HUES6 (cell line): ENCODE measurements at regions not wholly inside any gene's neighbourhood (a gene's known extent, or its start where the extent isn't known, plus 50 kb on each side); places are given as distances from the start of the nearest gene placed in this dataset.
"Not testable (repeated sequence)": the region's sequence is repeated elsewhere in the genome, so short reads cannot be mapped to it uniquely, and the experiment has no call there.

Experiments
- H3K27ac ChIP-seq: 2 replicates; pipeline ENCODE4 v1.7.0; 2013; ENCODE audit warnings: low read depth, mild to moderate bottlenecking, low read length, inconsistent platforms
- H3K27me3 ChIP-seq: 2 replicates; pipeline ENCODE4 v1.6.1; 2013; ENCODE audit warnings: low read length; ENCODE audit not compliant: control insufficient read depth, insufficient read depth
- H3K36me3 ChIP-seq: 2 replicates; pipeline ENCODE4 v1.6.1; 2013; ENCODE audit warnings: low read length; ENCODE audit not compliant: control insufficient read depth, insufficient read depth
- H3K4me1 ChIP-seq: 2 replicates; pipeline ENCODE4 v1.6.1; 2013; ENCODE audit warnings: low read length; ENCODE audit not compliant: control insufficient read depth, insufficient read depth
- H3K4me3 ChIP-seq: 2 replicates; pipeline ENCODE4 v1.5.1; 2013; ENCODE audit warnings: low read depth, low read length
- H3K9ac ChIP-seq: one replicate; pipeline ENCODE4 v1.6.1; 2013; ENCODE audit warnings: mild to moderate bottlenecking, low read length
- H3K9me3 ChIP-seq: 2 replicates; pipeline ENCODE4 v1.6.1; 2013; ENCODE audit warnings: low read depth, low read length; ENCODE audit not compliant: control insufficient read depth, insufficient read depth

- not testable (repeated sequence) for H3K9ac ChIP-seq, H3K27me3 ChIP-seq, H3K27ac ChIP-seq, H3K4me1 ChIP-seq, H3K36me3 ChIP-seq, H3K4me3 ChIP-seq, H3K9me3 ChIP-seq
These were observed 194.2 kb downstream of the POTEM start for GRCh38 chr14:19161251-19162033.

- H3K4me3 ChIP-seq, H3K27ac ChIP-seq, H3K9ac ChIP-seq, H3K36me3 ChIP-seq, H3K4me1 ChIP-seq, H3K27me3 ChIP-seq, H3K9me3 ChIP-seq: not testable (repeated sequence)
These were observed 194.9 kb downstream of the POTEM start for GRCh38 chr14:19162034-19162706.

GRCh38 chr14:19162920-19163319, 195.7 kb downstream of the POTEM start:
- not testable (repeated sequence) for H3K4me3 ChIP-seq, H3K9ac ChIP-seq, H3K27me3 ChIP-seq, H3K27ac ChIP-seq, H3K4me1 ChIP-seq, H3K36me3 ChIP-seq
- peaks cover 12% of the 10 kb centered on the region; the same call in 1 of the 2 replicates for H3K9me3 ChIP-seq

GRCh38 chr14:19163891-19164290, 196.7 kb downstream of the POTEM start:
- H3K9me3 ChIP-seq = peaks cover 16% of the 10 kb centered on the region; the same call in 1 of the 2 replicates
- not testable (repeated sequence) for H3K36me3 ChIP-seq, H3K4me1 ChIP-seq, H3K4me3 ChIP-seq, H3K27ac ChIP-seq, H3K27me3 ChIP-seq, H3K9ac ChIP-seq

GRCh38 chr14:19164426-19164825, 197.2 kb downstream of the POTEM start:
- not testable (repeated sequence) for H3K27ac ChIP-seq

GRCh38 chr14:19166056-19166455, 198.8 kb downstream of the POTEM start:
- not testable (repeated sequence) for H3K4me1 ChIP-seq, H3K27ac ChIP-seq, H3K9ac ChIP-seq, H3K36me3 ChIP-seq, H3K27me3 ChIP-seq, H3K4me3 ChIP-seq
- H3K9me3 ChIP-seq = peaks cover 20% of the 10 kb centered on the region; the same call in 1 of the 2 replicates

More at GRCh38 chr14:19164426-19164825, 197.2 kb downstream of the POTEM start:
- H3K9ac ChIP-seq, H3K27me3 ChIP-seq, H3K4me1 ChIP-seq, H3K4me3 ChIP-seq, H3K36me3 ChIP-seq: not testable (repeated sequence)
- peaks cover 16% of the 10 kb centered on the region; the same call in 1 of the 2 replicates for H3K9me3 ChIP-seq

- H3K4me1 ChIP-seq, H3K27me3 ChIP-seq, H3K27ac ChIP-seq, H3K9ac ChIP-seq, H3K36me3 ChIP-seq, H3K4me3 ChIP-seq: not testable (repeated sequence)
- peaks cover 15% of the 10 kb centered on the region; the same call in 1 of the 2 replicates for H3K9me3 ChIP-seq
These were observed 200.4 kb downstream of the POTEM start for GRCh38 chr14:19167454-19168190.

- H3K36me3 ChIP-seq, H3K9ac ChIP-seq, H3K4me1 ChIP-seq, H3K27me3 ChIP-seq, H3K27ac ChIP-seq, H3K4me3 ChIP-seq: not testable (repeated sequence)
- H3K9me3 ChIP-seq = peaks cover 18% of the 10 kb centered on the region; the same call in 1 of the 2 replicates
These were observed 201.0 kb downstream of the POTEM start for GRCh38 chr14:19168261-19168660.

GRCh38 chr14:19169561-19170362, 202.5 kb downstream of the POTEM start:
- not testable (repeated sequence) for H3K9ac ChIP-seq, H3K27ac ChIP-seq, H3K4me3 ChIP-seq, H3K4me1 ChIP-seq, H3K27me3 ChIP-seq, H3K36me3 ChIP-seq
- H3K9me3 ChIP-seq = peaks cover 18% of the 10 kb centered on the region; the same call in 1 of the 2 replicates

- not testable (repeated sequence) for H3K27me3 ChIP-seq, H3K4me3 ChIP-seq, H3K27ac ChIP-seq, H3K4me1 ChIP-seq, H3K36me3 ChIP-seq, H3K9ac ChIP-seq
- peaks cover 14% of the 10 kb centered on the region; the same call in 1 of the 2 replicates for H3K9me3 ChIP-seq
These were observed 205.5 kb downstream of the POTEM start for GRCh38 chr14:19172745-19173144.
